ENCODE measurements at regions not wholly inside any gene's neighbourhood (a gene's known extent, or its start where the extent isn't known, plus 50 kb on each side); places are given as distances from the start of the nearest gene placed in this dataset.

DNA sequence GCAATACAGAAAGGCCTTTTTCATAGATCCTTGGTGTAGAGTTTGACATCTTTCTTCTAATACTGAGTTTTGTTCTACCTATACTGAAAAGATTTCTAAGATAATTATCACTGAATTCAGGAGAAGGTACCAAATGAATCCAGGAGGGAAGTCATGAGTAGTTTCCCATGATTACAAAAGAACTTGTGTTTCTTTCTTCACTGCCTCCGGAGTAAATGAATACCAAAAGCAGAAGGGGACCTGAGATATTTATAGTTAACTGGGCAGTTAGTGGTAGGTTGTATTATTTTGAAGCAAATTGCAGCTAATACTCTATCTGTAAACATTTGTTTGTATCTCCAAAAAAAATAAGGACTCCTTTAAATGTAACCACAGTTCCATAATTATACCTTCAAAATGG is 175.4 kb downstream of the SUCNR1 start:
- TF ChIP-seq EZH2phosphoT487 (IDR thresholded peaks at IDR 0.05; ENCODE audit: insufficient read depth, low read depth) (no peak), EZH2 (IDR thresholded peaks at IDR 0.05; ENCODE audit: insufficient read depth, poor library complexity, severe bottlenecking) (no peak)

Data from GM23248 (cell line).